Adrenal gland (tissue), 9 donors: ENCODE measurements at regions not wholly inside any gene's neighbourhood (a gene's known extent, or its start where the extent isn't known, plus 50 kb on each side); places are given as distances from the start of the nearest gene placed in this dataset.

ENCODE experiments used
- DNase-seq, 7 donors: peaks; one replicate each; pipeline ENCODE4 v3.0.0-alpha.2; 2019 to 2020
- H3K27ac ChIP-seq, 5 donors: fragments of 200-600 bp; sonication (generic) in 4 of 5; 1 replicate in 3 of 5; 2 replicates in 2 of 5; pipeline versions ENCODE4 v1.5.1 to v1.8.0; 2016 to 2020; ENCODE audit warnings: mild to moderate bottlenecking in 1 of 5
- H3K27me3 ChIP-seq: fragments of 200-600 bp; 2 replicates; pipeline ENCODE4 v1.8.0; 2021
- H3K36me3 ChIP-seq, 2 donors: fragments of 200-600 bp; replicated peaks in 1 of 2; 1 replicate in 1 of 2; 2 replicates in 1 of 2; pipeline versions ENCODE4 v1.5.1 to v1.8.0; 2018 to 2022
- H3K4me1 ChIP-seq, 2 donors: fragments of 200-600 bp; replicated peaks in 1 of 2; 1 replicate in 1 of 2; 2 replicates in 1 of 2; pipeline versions ENCODE4 v1.5.1 to v1.8.0; 2018 to 2021
- H3K4me3 ChIP-seq, 4 donors: fragments of 200-600 bp; sonication (generic) in 3 of 4; one replicate each; pipeline ENCODE4 v1.5.1; 2016 to 2018
- H3K9me3 ChIP-seq, 3 donors: fragments of 200-600 bp; sonication (generic) in 1 of 3; replicated peaks in 1 of 3; 1 replicate in 2 of 3; 2 replicates in 1 of 3; pipeline versions ENCODE4 v1.5.1 to v1.8.0; 2016 to 2021
- POLR2A ChIP-seq, 2 donors: fragments of 450-650 bp; IDR thresholded peaks; one replicate each; pipeline ENCODE4 v1.6.1; 2017; ENCODE audit warnings: antibody characterized with exemption in 2 of 2, mild to moderate bottlenecking in 2 of 2, moderate library complexity in 1 of 2
- WGBS, 4 donors: extraction: QIAGEN DNeasy Blood & Tissue Kit in 2 of 4; methylation state at CpG; one replicate each; pipeline versions ENCODE4 v1.1.5 to v1.1.7; 2013 to 2017; 5-methylcytosine and 5-hydroxymethylcytosine counted together
- intact Hi-C, 2 donors: fragments of 100-400 bp; cut with DNase I; formaldehyde crosslinking; loops; one replicate each; pipeline versions ENCODE4 v1.14.1 to v1.15.0; 2022 to 2023
- TF ChIP-seq, protein P1 (sequence below), 6 experiments: fragments of 450-650 bp in 4 of 6; fragments of 200-600 bp in 2 of 6; sonication (generic) in 1 of 6; IDR thresholded peaks; 1 replicate in 5 of 6; 2 replicates in 1 of 6; pipeline versions ENCODE4 v1.5.1 to v1.8.0; 2016 to 2021; ENCODE audit warnings: antibody characterized with exemption in 6 of 6, mild to moderate bottlenecking in 2 of 6, moderate library complexity in 1 of 6
- donor health status: healthy with polysubstance abuse.
- donor health status: Bipolar disorder and iron deficiency.
- donor health status: DM: yes; HTN: yes; CAD: no.
- donor health status: DM: no; HTN: no; CAD: no.
- donor health status: DM: no; HTN: no; CAD: no.

GRCh38 chr2:125562924-125563323 lies 1093.0 kb upstream of the GYPC start:
- TF ChIP-seq, protein P1, sequence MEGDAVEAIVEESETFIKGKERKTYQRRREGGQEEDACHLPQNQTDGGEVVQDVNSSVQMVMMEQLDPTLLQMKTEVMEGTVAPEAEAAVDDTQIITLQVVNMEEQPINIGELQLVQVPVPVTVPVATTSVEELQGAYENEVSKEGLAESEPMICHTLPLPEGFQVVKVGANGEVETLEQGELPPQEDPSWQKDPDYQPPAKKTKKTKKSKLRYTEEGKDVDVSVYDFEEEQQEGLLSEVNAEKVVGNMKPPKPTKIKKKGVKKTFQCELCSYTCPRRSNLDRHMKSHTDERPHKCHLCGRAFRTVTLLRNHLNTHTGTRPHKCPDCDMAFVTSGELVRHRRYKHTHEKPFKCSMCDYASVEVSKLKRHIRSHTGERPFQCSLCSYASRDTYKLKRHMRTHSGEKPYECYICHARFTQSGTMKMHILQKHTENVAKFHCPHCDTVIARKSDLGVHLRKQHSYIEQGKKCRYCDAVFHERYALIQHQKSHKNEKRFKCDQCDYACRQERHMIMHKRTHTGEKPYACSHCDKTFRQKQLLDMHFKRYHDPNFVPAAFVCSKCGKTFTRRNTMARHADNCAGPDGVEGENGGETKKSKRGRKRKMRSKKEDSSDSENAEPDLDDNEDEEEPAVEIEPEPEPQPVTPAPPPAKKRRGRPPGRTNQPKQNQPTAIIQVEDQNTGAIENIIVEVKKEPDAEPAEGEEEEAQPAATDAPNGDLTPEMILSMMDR (IDR thresholded peaks at IDR 0.05), result no peak
- TF ChIP-seq POLR2A (IDR thresholded peaks at IDR 0.05), result no peak
- intact Hi-C loops, result no loop called here

GRCh38 chr2:125564471-125564870 lies 1091.5 kb upstream of the GYPC start:
- H3K36me3 ChIP-seq, result no peaks in the 10 kb centered on the region
- 58 to 76% (median 63%) methylated on average over 4 of the region's 4 CpGs for WGBS, 4 donors
- intact Hi-C loops, result no loop called here
- H3K27me3 ChIP-seq, result no peaks in the 10 kb centered on the region
- no peaks in the 10 kb centered on the region for H3K4me1 ChIP-seq
- DNase-seq, result no peak
- no peak for TF ChIP-seq POLR2A (IDR thresholded peaks at IDR 0.05)
- H3K9me3 ChIP-seq, result no peaks in the 10 kb centered on the region
- H3K4me3 ChIP-seq, result no peak overlapping the region
- no peak overlapping the region for H3K27ac ChIP-seq

More at GRCh38 chr2:125562924-125563323, 1093.0 kb upstream of the GYPC start:
- Histone ChIP-seq H3K27me3 (no peaks in the 10 kb centered on the region), H3K27ac (no peak overlapping the region), H3K36me3 (no peaks in the 10 kb centered on the region), H3K4me3 (no peak overlapping the region), H3K4me1 (no peaks in the 10 kb centered on the region), H3K9me3 (no peaks in the 10 kb centered on the region)
- DNase-seq, result no peak

DNA sequence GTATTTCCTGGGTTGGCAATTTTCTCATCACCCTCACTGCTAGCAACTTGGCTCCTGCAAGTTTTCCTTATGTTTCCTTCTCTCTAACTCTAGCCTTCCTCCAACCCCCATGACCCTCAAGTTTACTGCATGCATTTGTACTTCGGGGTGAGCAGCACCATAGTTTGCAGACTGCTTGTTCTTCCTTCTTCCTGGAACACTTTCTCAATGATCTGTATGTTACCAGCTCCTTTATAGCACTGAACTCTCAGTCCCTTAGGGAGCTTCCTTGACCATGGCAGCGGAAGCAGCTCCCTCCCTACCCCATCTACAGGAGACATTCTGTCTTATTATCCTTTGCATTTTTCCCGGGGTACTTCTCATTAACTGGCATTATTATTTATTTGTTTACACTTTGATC lies 1089.5 kb upstream of the GYPC start:
- no peaks in the 10 kb centered on the region for H3K36me3 ChIP-seq
- H3K27ac ChIP-seq, result no peak overlapping the region
- intact Hi-C loops, result no loop called here
- TF ChIP-seq POLR2A (IDR thresholded peaks at IDR 0.05), result no peak
- TF ChIP-seq, protein P1 (IDR thresholded peaks at IDR 0.05), result no peak
- no peaks in the 10 kb centered on the region for H3K9me3 ChIP-seq
- no peaks in the 10 kb centered on the region for H3K27me3 ChIP-seq
- H3K4me1 ChIP-seq, result no peaks in the 10 kb centered on the region
- H3K4me3 ChIP-seq, result no peak overlapping the region
- 58 to 66% (median 63%) methylated on average over 3 of the region's 3 CpGs for WGBS, 4 donors
- DNase-seq, result no peak

DNA sequence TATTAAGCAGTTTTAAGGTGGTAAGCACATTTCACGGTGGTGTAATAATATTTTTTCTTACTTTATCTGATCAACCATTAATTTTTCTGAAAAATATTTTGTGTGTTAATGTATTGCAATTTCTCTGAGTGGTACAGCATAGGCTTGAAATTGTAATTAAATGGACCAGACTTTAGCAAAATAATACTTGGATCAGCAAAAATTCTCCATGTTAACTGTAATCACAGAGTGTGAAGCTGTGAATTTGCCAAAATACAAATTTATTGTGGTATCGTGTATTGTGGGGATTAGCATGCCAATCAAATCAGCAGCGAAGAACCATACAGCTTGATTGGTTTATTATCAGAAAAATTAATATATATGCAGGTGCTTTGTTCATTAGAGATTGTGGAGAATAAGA lies 1088.9 kb upstream of the GYPC start:
- intact Hi-C loops, result no loop called here
- H3K27me3 ChIP-seq, result no peaks in the 10 kb centered on the region
- no peak for TF ChIP-seq POLR2A (IDR thresholded peaks at IDR 0.05)
- TF ChIP-seq, protein P1 (IDR thresholded peaks at IDR 0.05), result no peak
- H3K9me3 ChIP-seq, result no peaks in the 10 kb centered on the region
- H3K4me1 ChIP-seq, result no peaks in the 10 kb centered on the region
- H3K36me3 ChIP-seq, result no peaks in the 10 kb centered on the region
- 66 to 76% (median 71%) methylated on average over 3 of the region's 3 CpGs for WGBS, 4 donors
- H3K4me3 ChIP-seq, result no peak overlapping the region
- DNase-seq, result no peak
- H3K27ac ChIP-seq, result no peak overlapping the region

DNA sequence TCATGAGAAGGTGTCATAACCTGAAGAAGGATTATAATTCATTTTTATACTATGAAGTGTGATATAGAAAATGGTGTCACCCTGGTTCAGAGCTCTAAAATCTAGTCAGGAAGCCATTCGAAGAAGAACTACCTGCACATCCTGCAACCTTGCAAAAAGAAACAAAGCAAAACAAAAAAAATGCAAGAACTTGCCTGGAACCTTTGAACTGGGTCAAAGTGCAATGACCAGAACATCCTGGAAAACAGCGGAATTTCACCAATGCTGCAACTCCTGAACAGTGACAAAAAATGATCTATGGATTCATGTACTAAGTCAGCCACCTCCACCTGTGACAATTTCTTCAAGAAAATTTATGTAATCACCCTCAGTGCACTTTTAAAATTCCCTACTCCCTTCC lies 1083.3 kb upstream of the GYPC start:
- no peak for TF ChIP-seq POLR2A (IDR thresholded peaks at IDR 0.05)
- TF ChIP-seq, protein P1 (IDR thresholded peaks at IDR 0.05), result no peak

More for the DNA sequence above, 1083.3 kb upstream of the GYPC start:
- no peaks in the 10 kb centered on the region for H3K36me3 ChIP-seq
- intact Hi-C loops, result no loop called here
- no peak for DNase-seq
- H3K27ac ChIP-seq, result no peak overlapping the region
- no peaks in the 10 kb centered on the region for H3K27me3 ChIP-seq
- no peak overlapping the region for H3K4me3 ChIP-seq
- 51 to 63% (median 59%) methylated on average over 2 of the region's 2 CpGs for WGBS, 4 donors
- no peaks in the 10 kb centered on the region for H3K4me1 ChIP-seq
- no peaks in the 10 kb centered on the region for H3K9me3 ChIP-seq
